Fibroblast of skin of right biceps (primary cell): ENCODE measurements at regions not wholly inside any gene's neighbourhood (a gene's known extent, or its start where the extent isn't known, plus 50 kb on each side); places are given as distances from the start of the nearest gene placed in this dataset.

Source experiments
- DNase-seq: peaks from one replicate; pipeline ENCODE4 v3.0.0-alpha.2; 2013

- DNase-seq, result no peak
Measured at GRCh38 chr4:137623013-137623412, 90.7 kb upstream of the PCDH18 start.

GRCh38 chr4:137621056-137621455 is 88.8 kb upstream of the PCDH18 start:
- DNase-seq, result peak; percentile 71

GRCh38 chr4:137614491-137614890 is 82.2 kb upstream of the PCDH18 start:
- no peak for DNase-seq

- DNase-seq, result no peak
Measured at GRCh38 chr4:137611998-137612700, 79.9 kb upstream of the PCDH18 start.

- DNase-seq, result peak; percentile 44
Measured at GRCh38 chr4:137610960-137611359, 78.7 kb upstream of the PCDH18 start.

GRCh38 chr4:137609718-137610430 is 77.6 kb upstream of the PCDH18 start:
- peak; percentile 84 for DNase-seq

GRCh38 chr4:137608085-137608484 is 75.8 kb upstream of the PCDH18 start:
- DNase-seq, result no peak

- DNase-seq, result no peak
Measured at GRCh38 chr4:137602436-137602835, 70.1 kb upstream of the PCDH18 start.

GRCh38 chr4:137601934-137602333 is 69.6 kb upstream of the PCDH18 start:
- peak; percentile 56 for DNase-seq

- no peak for DNase-seq
Measured at GRCh38 chr4:137599734-137600133, 67.4 kb upstream of the PCDH18 start.

- DNase-seq, result no peak
Measured at GRCh38 chr4:137597752-137598430, 65.6 kb upstream of the PCDH18 start.

GRCh38 chr4:137587796-137588195 is 55.5 kb upstream of the PCDH18 start:
- DNase-seq, result no peak

GRCh38 chr4:137583671-137584070 is 51.4 kb upstream of the PCDH18 start:
- no peak for DNase-seq
